ENCODE measurements at regions not wholly inside any gene's neighbourhood (a gene's known extent, or its start where the extent isn't known, plus 50 kb on each side); places are given as distances from the start of the nearest gene placed in this dataset.

- TF ChIP-seq, protein P1, sequence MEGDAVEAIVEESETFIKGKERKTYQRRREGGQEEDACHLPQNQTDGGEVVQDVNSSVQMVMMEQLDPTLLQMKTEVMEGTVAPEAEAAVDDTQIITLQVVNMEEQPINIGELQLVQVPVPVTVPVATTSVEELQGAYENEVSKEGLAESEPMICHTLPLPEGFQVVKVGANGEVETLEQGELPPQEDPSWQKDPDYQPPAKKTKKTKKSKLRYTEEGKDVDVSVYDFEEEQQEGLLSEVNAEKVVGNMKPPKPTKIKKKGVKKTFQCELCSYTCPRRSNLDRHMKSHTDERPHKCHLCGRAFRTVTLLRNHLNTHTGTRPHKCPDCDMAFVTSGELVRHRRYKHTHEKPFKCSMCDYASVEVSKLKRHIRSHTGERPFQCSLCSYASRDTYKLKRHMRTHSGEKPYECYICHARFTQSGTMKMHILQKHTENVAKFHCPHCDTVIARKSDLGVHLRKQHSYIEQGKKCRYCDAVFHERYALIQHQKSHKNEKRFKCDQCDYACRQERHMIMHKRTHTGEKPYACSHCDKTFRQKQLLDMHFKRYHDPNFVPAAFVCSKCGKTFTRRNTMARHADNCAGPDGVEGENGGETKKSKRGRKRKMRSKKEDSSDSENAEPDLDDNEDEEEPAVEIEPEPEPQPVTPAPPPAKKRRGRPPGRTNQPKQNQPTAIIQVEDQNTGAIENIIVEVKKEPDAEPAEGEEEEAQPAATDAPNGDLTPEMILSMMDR (IDR thresholded peaks at IDR 0.05): no peak
- TF ChIP-seq POLR2AphosphoS5 (IDR thresholded peaks at IDR 0.05): no peak
These were observed 752.6 kb upstream of the PHF14 start for GRCh38 chr7:10221084-10221483.
